Activated CD4-positive, CD25-positive, alpha-beta regulatory T cell treated with anti-CD3 and anti-CD28 coated beads, Interleukin-2, amount 50 U/mL, for 24 hours (primary cell): ENCODE measurements at regions not wholly inside any gene's neighbourhood (a gene's known extent, or its start where the extent isn't known, plus 50 kb on each side); places are given as distances from the start of the nearest gene placed in this dataset.

Experiments used
- ATAC-seq, 2 donors: fragments of 150-1000 bp; cut with Tn5 transposase; one replicate each; pipeline ENCODE4 v1.10.0; 2021; ENCODE audit warnings: mild to moderate bottlenecking in 1 of 2, moderate library complexity in 1 of 2

DNA sequence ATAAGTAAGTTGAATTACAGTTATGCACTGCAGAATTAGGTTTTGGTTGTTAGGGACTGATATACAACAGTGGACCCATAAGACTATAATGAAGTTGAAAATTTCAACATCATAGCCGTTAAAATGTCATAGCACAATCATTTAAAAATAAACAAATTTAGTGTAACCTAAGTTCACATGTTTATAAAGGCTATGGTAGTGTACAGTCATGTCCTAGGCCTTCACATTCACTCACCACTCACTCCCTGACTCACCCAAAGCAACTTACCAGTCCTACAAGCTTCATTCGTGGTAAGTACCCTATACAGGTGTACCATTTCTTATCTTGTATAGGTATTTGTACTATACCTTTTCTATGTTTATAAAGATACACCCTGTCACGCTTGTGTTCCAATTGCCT is 113.7 kb downstream of the RAB11FIP2 start:
- no peak for ATAC-seq

DNA sequence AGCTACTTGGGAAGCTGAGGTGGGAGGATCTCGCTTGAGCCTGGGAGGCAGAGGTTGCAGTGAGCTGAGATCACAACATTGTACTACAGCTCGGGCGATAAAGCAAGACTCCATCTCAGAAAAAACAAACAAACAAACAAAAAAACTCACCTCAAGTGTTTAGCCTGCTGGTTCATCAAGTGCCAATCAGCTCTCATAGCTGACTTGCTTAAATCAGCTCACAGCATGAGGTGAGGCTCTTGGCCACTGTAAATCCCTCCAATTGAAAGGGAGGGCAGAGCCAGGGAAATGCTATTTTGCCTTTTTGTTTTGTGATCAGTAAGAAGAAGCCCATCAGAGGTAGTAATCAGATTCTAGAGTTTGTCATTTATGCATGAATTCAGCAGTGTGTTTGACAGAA is 112.3 kb downstream of the RAB11FIP2 start:
- no peak for ATAC-seq

DNA sequence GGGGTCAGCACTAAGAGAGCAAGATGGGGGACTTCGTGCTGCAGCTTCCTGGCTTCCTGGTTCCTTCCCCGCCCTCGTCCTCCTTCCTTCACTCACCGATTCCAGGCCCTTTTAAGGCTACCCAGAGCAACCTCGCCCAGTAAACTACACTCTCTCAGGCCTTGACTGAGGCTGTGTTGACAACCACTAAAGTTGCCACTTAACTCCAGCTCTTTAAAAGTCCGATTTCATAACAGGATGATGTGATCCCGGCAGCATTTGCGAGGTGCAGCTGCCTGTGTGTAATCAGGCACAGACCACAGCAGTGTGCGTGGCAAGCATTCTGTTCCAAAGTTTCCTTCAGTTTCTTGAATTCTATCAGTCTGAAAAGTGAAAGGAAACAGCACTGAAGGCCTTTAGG is 110.6 kb downstream of the RAB11FIP2 start:
- no peak for ATAC-seq

DNA sequence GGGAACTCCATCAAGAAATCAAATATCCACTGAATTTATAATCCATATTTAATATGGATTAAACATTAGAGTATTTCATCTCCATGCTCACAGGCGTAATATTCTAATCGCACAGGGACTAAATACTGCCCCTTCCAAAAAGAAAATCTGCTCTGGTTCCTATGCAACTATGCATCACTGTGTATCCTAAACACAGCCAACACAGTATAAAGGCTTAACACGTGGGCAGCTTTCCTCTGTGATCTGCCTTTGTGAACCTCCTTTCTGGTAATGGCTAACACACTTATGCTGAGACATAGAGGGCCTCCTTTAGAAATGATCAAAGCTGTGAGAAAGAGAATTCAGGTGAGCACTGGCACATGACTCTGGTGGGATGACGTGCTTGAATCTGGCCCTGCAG is 110.2 kb downstream of the RAB11FIP2 start:
- no peak for ATAC-seq

DNA sequence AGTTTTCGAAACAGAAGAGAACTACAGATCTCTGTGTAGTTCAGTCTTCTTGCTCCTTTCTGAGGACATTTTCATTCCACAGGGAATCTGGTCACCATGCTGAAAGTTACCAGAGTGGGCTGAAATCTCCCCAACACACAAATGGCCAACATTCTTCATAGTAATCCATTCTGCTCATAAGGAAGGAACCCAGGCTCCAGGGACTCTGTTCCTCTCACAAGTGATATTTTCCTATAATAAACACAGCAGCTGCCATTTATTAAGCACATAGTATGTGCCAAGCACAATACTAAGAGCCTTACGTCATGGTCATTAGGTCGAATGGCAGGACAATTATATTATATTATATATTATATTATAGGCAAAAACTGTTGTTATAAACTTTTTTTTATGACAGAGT is 109.8 kb downstream of the RAB11FIP2 start:
- ATAC-seq = no peak

DNA sequence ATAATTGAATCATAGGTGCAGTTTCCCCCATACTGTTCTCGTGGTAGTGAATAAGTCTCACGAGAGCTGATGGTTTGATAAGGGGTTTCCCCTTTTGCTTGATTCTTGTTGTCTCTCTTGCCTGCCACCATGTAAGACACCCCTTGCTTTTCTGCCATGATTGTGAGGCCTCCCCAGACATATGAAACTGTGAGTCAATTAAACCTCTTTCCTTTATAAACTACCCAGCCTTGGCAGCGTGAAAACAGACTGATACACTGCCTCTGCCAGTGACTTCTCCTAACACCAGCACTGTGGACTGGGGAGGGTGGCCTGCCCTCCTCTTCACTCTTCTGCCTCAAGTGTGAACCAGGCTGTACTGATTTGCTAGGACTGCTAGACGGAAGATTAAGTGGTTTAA is 108.6 kb downstream of the RAB11FIP2 start:
- ATAC-seq = peak in 1 of 2 donors; percentile 20

DNA sequence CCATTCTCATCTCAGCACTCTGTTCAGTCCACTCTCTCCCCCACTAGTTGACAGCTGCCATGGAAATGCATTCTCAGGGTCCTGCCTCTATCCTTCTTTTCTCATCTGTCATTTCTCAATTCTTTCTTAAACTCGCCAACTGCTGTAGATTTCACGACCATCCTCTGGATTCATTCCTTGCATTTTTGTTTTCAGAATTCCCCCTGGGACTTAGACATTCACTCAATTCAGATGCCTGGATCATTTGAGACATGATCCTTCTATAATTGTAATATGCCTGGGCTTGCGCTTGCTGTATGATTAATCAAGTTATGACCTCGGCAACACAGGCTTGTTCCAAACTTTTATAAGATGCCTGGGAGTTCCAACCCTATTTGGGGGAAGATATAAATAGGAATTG is 104.5 kb downstream of the RAB11FIP2 start:
- no peak for ATAC-seq

DNA sequence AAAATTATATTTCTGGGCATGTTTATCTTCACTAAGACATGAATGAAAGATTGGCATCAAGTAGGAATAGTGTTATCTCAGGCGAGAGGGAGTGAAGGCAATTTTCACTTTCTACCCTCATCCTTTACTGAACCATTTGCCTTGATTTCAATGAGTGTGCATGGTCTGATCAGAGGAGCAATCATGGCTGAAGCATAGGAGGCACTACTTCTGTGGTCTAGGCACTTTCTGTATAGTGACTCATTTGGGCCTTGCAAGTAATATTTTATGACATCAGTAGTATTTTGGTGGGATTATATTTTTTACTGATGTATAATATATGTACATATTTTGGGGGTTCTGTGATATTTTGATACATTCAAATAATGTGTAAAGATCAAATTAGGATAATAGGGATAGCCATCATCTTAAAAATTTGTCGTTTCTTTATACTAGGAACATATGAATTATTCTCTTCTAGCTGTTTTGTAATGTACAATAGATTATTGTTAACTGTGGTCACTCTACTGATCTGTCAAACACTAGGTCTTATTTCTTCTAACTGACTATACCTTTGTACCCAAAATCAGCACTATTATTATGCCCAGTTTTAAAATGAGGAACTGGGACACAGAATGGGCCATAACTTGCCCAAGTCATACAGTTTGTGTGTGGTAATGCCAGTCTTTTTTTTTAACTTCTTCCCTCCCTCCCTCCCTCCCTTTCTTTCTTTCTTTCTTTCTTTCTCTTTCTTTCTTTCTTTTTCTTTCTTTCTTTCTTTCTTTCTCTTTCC is 101.9 kb downstream of the RAB11FIP2 start:
- ATAC-seq = no peak

DNA sequence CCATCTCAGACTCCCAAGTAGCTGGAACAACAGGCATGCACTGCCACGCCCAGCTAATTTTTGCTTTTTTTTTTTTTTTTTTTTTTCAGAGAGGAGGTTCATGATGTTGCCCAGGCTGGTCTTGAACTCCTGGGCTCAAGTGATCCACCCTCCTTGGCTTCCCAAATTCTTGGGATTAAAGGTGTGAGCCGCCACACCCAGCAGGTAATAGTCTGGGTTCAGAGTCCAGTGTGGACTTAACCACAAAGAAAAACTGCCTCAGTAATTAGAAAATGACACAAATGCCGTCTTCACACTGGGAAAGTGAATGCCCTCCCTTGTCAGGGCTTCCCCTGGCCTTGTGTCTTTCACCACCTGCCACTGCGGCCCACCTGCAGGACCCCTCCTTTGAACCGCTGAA is 101.1 kb downstream of the RAB11FIP2 start:
- ATAC-seq = no peak

DNA sequence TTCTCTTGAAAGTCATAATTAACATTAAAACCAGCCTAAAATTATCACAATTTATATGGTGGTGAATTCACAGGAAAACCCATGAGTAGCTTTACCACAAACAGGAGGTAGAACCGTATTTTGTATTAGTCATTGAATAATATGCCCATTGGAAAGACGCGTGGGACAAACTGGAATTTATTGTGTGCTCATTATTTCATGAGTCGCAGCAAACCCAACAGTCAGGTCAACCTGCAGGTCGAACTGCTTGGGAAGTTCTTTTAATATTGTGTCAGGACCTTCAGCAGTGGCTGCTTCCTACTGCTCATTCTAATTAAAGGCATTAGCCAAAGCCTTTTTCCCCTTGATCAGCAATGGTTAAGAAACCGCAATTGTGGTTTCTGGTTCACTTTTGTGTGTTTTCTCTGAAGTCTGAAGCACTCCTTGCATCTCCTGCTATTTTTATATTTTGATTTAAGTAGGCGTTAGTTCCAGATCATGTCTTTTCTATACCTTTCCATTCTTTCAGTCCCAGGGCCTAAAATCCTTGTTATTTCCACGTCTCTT is 100.1 kb downstream of the RAB11FIP2 start:
- no peak for ATAC-seq

DNA sequence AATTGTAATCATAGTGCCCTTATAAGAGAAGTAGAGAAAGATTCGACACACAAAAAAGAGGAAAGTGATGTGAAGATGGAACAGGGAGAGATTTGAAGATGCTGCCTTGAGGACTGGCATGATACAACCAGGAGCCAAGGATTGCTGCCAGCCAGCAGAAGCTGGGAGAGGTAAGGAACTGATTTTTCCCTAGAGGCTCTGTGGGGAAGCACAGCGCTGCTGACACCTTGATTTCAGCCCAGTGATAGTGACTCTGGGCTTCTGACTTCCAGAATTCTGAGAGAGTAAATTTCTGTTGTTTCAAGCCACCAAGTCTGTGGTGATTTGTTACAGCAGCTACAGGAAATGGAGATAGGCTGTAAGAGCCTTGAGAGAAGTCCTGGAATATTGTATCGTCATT is 98.2 kb downstream of the RAB11FIP2 start:
- ATAC-seq = no peak

DNA sequence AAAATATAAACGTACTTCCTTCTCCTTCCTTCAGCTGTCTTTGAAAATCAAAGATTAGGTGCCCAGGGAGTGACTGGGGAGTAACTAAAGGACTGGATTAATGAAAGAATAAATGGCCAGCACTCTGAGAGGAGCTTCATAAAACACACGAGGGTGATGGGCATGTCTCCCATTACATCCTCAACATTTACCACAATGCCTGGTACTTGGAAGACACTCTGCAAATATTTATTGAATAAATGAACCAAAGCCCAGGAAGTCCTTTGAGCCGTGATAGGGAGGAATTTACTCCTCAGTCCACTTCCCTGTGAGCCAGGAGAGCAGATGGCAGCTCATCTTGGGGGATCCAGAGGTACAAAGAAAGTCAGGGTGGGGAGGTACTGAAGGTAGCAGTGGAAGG is 96.3 kb downstream of the RAB11FIP2 start:
- no peak for ATAC-seq
